DND-41 (cell line): ENCODE measurements at regions not wholly inside any gene's neighbourhood (a gene's known extent, or its start where the extent isn't known, plus 50 kb on each side); places are given as distances from the start of the nearest gene placed in this dataset.

ENCODE experiments used
- ATAC-seq: fragments of 200-7000 bp; cut with Tn5 transposase; 3 replicates; pipeline ENCODE4 v1.9.1; 2021; ENCODE audit warnings: low read depth; ENCODE audit not compliant: insufficient read depth
- DNase-seq: peaks from one replicate; pipeline ENCODE4 v3.0.0-alpha.2; 2020
- H2AFZ ChIP-seq: 2 replicates; pipeline ENCODE4 v1.6.0; 2012; ENCODE audit warnings: low read depth, low read length
- H3K27ac ChIP-seq: 2 replicates; pipeline ENCODE4 v1.5.1; 2012; ENCODE audit warnings: low read length, inconsistent platforms
- H3K27me3 ChIP-seq: fragments of 200-600 bp; sonication (generic); 2 replicates; pipeline ENCODE4 v1.6.0; 2012; ENCODE audit warnings: low read length, mild to moderate bottlenecking, inconsistent platforms; ENCODE audit not compliant: insufficient read depth, poor library complexity
- H3K36me3 ChIP-seq: 2 replicates; pipeline ENCODE4 v1.5.1; 2012; ENCODE audit warnings: low read length, inconsistent platforms; ENCODE audit not compliant: insufficient read depth
- H3K4me1 ChIP-seq: 2 replicates; pipeline ENCODE4 v1.5.1; 2012; ENCODE audit warnings: mild to moderate bottlenecking, low read length; ENCODE audit not compliant: insufficient read depth
- H3K4me2 ChIP-seq: 2 replicates; pipeline ENCODE4 v1.6.0; 2012; ENCODE audit warnings: mild to moderate bottlenecking, moderate library complexity, low read length, inconsistent platforms; ENCODE audit not compliant: insufficient read depth
- H3K4me3 ChIP-seq, 2 experiments: fragments of 200-600 bp in 1 of 2; shearing (Covaris generic) in 1 of 2; 2 replicates each; pipeline ENCODE4 v1.5.1; 2012 to 2016; ENCODE audit warnings: inconsistent platforms in 2 of 2, low read length in 2 of 2, mild to moderate bottlenecking in 2 of 2, low read depth in 1 of 2, moderate library complexity in 1 of 2
- H3K79me2 ChIP-seq: 2 replicates; pipeline ENCODE4 v1.6.0; 2012; ENCODE audit warnings: low read length, inconsistent platforms; ENCODE audit not compliant: insufficient read depth
- H3K9ac ChIP-seq: 2 replicates; pipeline ENCODE4 v1.6.0; 2012; ENCODE audit warnings: low read depth, mild to moderate bottlenecking, inconsistent platforms, low read length, moderate library complexity
- H3K9me3 ChIP-seq: 2 replicates; pipeline ENCODE4 v1.5.1; 2012; ENCODE audit warnings: low read length, moderate library complexity, mild to moderate bottlenecking, inconsistent platforms; ENCODE audit not compliant: insufficient read depth, severe bottlenecking
- H4K20me1 ChIP-seq: 2 replicates; pipeline ENCODE4 v1.6.0; 2012; ENCODE audit warnings: low read length; ENCODE audit not compliant: insufficient read depth
- EZH2 ChIP-seq: IDR thresholded peaks from 3 replicates; pipeline ENCODE4 v1.6.1; 2012; ENCODE audit warnings: borderline replicate concordance, low read depth, mild to moderate bottlenecking, moderate library complexity, low read length, inconsistent platforms; ENCODE audit not compliant: severe bottlenecking
- TF ChIP-seq, protein P1 (sequence below): IDR thresholded peaks from 2 replicates; pipeline ENCODE4 v1.5.1; 2012; ENCODE audit warnings: borderline replicate concordance, low read length, moderate library complexity, mild to moderate bottlenecking; ENCODE audit not compliant: poor library complexity, severe bottlenecking; ENCODE audit errors: extremely low read depth

DNA sequence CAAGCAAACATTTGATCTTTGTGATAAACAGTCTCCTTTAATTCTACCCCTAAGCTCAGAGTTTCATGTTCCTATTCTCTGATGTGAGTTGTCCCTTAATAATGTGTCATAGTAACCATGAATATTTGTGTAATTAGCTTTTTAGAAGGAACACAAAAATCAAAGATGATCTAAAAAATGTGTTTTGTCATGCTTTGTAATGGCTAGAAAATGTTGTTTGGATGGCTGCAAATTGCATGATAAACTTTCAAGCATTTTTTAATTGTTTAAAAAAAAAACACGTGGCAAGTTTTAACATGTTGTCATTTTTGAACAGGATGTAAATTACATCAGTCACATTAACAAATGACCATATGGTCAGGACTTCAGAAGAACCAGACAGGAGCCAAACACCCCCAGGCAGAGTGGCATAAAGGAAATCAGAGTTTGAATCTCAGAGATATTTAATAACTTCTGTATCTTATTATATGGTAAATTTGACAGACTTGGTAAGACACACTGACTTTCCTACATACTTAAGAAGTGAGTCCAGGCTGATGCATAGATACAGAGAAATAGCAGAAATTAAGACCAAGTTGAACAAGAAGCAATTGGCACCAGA is 223.9 kb upstream of the VEGFC start:
- Histone ChIP-seq H3K9me3 (peaks cover 17% of the 10 kb centered on the region), H3K36me3 (peaks cover 44% of the 10 kb centered on the region), H3K79me2 (peaks cover 51% of the 10 kb centered on the region), H3K4me2 (no peak overlapping the region), H2AFZ (no peak overlapping the region), H3K4me3 (no peak overlapping the region), H3K27me3 (no peaks in the 10 kb centered on the region), H3K9ac (no peak overlapping the region), H4K20me1 (no peaks in the 10 kb centered on the region; the same call in 1 of the 2 replicates), H3K27ac (no peak overlapping the region), H3K4me1 (no peaks in the 10 kb centered on the region)
- ATAC-seq (no peak), DNase-seq (no peak)
- TF ChIP-seq, protein P1, sequence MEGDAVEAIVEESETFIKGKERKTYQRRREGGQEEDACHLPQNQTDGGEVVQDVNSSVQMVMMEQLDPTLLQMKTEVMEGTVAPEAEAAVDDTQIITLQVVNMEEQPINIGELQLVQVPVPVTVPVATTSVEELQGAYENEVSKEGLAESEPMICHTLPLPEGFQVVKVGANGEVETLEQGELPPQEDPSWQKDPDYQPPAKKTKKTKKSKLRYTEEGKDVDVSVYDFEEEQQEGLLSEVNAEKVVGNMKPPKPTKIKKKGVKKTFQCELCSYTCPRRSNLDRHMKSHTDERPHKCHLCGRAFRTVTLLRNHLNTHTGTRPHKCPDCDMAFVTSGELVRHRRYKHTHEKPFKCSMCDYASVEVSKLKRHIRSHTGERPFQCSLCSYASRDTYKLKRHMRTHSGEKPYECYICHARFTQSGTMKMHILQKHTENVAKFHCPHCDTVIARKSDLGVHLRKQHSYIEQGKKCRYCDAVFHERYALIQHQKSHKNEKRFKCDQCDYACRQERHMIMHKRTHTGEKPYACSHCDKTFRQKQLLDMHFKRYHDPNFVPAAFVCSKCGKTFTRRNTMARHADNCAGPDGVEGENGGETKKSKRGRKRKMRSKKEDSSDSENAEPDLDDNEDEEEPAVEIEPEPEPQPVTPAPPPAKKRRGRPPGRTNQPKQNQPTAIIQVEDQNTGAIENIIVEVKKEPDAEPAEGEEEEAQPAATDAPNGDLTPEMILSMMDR, result no peak
- no peak for TF ChIP-seq EZH2

DNA sequence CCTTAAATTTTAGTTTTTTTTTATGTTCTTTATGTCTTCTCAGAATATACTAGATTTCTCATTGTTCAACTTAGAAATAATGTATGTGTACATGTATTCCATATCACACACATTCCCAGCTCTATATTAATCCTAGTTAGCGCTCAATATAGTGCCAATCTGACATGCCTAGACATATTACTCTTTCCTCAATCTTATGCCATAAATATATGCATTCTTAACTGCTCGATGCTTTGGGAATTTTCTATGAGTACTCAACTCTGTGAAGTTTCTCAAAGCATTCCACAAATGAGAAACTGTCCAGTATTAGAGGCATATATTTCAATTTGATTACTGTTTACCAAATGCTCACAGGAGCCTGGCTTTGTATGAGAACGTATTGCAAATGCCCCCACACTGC is 231.2 kb upstream of the VEGFC start:
- DNase-seq (no peak), ATAC-seq (no peak)
- Histone ChIP-seq H2AFZ (no peak overlapping the region), H3K27ac (no peak overlapping the region), H3K79me2 (peaks cover 35% of the 10 kb centered on the region), H3K36me3 (peaks cover 29% of the 10 kb centered on the region; the same call in 1 of the 2 replicates), H3K9ac (no peak overlapping the region), H3K4me1 (no peaks in the 10 kb centered on the region), H4K20me1 (peaks cover 5% of the 10 kb centered on the region; the same call in 1 of the 2 replicates), H3K4me3 (no peak overlapping the region), H3K27me3 (no peaks in the 10 kb centered on the region), H3K9me3 (peaks cover 9% of the 10 kb centered on the region), H3K4me2 (no peak overlapping the region)
- TF ChIP-seq, protein P1, result no peak
- TF ChIP-seq EZH2, result no peak

DNA sequence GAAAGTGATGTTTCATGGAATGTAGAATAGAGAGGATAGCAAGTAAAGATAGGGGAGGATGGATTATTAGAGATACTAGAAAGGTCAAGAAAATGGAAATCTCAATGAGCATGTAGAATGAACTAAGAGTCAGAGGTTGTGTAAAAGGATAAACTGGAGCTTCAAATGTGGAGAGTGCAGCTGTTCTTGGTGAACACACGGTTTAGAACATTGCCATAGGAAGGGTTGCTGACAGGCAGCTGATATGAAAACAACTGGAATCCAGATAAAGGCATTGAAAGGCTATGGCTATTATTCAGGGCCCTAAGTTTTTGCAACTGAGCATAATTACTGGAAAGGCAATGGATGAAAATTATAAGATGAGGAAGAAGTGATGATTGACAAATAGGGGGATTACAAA is 239.6 kb upstream of the VEGFC start:
- H3K36me3 ChIP-seq, result peaks cover 38% of the 10 kb centered on the region
- TF ChIP-seq, protein P1, result no peak
- TF ChIP-seq EZH2, result no peak
- no peaks in the 10 kb centered on the region for H3K27me3 ChIP-seq
- no peak for ATAC-seq
- no peaks in the 10 kb centered on the region for H3K4me1 ChIP-seq
- H3K4me2 ChIP-seq, result no peak overlapping the region
- H3K9ac ChIP-seq, result no peak overlapping the region
- H3K9me3 ChIP-seq, result no peaks in the 10 kb centered on the region
- DNase-seq, result no peak
- no peak overlapping the region for H2AFZ ChIP-seq
- no peak overlapping the region for H3K27ac ChIP-seq
- H3K4me3 ChIP-seq, result no peak overlapping the region
- peaks cover 5% of the 10 kb centered on the region; the same call in 1 of the 2 replicates for H4K20me1 ChIP-seq
- H3K79me2 ChIP-seq, result peaks cover 47% of the 10 kb centered on the region
